ENCODE measurements at regions not wholly inside any gene's neighbourhood (a gene's known extent, or its start where the extent isn't known, plus 50 kb on each side); places are given as distances from the start of the nearest gene placed in this dataset.

DNA sequence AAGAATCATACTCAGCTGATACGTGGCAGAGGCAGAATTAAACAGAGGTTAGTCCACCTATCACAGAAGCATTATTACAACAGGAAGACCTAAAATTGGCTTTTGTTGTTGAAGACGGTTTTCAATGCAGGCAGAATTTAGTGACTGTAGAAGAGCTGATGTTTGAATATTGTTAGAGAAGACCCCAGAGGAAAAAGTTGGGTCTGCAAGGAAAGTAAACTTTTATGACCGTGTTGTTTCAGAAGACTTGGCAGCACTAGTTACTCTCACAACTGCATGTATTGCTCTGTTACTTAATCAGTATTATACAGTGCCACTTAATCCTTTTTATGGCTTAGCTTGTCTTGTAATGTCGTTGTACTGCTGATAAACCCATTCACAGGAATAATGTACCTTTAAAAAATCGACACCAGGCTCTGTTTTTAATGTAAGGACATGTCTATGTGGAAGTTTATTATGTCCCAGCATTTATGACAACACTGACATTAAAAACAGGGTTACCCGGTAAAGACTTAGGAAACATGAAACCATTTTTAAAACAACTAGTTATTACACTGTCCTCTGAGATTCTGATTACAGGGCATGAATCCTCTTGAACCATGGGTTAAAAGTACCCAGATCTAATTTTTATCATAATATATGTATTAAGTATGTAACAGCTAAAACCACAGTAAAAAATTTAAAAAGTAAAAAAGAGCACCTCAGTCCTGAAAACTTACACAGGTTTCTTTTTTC is 235.4 kb downstream of the TTLL7 start:
- TF ChIP-seq POLR2A (IDR thresholded peaks at IDR 0.05): no peak
- TF ChIP-seq, protein P1, sequence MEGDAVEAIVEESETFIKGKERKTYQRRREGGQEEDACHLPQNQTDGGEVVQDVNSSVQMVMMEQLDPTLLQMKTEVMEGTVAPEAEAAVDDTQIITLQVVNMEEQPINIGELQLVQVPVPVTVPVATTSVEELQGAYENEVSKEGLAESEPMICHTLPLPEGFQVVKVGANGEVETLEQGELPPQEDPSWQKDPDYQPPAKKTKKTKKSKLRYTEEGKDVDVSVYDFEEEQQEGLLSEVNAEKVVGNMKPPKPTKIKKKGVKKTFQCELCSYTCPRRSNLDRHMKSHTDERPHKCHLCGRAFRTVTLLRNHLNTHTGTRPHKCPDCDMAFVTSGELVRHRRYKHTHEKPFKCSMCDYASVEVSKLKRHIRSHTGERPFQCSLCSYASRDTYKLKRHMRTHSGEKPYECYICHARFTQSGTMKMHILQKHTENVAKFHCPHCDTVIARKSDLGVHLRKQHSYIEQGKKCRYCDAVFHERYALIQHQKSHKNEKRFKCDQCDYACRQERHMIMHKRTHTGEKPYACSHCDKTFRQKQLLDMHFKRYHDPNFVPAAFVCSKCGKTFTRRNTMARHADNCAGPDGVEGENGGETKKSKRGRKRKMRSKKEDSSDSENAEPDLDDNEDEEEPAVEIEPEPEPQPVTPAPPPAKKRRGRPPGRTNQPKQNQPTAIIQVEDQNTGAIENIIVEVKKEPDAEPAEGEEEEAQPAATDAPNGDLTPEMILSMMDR (IDR thresholded peaks at IDR 0.05): no peak
